Right renal pelvis (tissue), 4 donors: ENCODE measurements at regions not wholly inside any gene's neighbourhood (a gene's known extent, or its start where the extent isn't known, plus 50 kb on each side); places are given as distances from the start of the nearest gene placed in this dataset.
"Not testable (repeated sequence)": the region's sequence is repeated elsewhere in the genome, so short reads cannot be mapped to it uniquely, and the experiment has no call there.

Source experiments
- DNase-seq, 4 donors: peaks; one replicate each; pipeline ENCODE4 v3.0.0-alpha.2; 2013; ENCODE audit warnings: low read depth in 4 of 4, low spot score in 3 of 4, missing footprints in 1 of 4

DNA sequence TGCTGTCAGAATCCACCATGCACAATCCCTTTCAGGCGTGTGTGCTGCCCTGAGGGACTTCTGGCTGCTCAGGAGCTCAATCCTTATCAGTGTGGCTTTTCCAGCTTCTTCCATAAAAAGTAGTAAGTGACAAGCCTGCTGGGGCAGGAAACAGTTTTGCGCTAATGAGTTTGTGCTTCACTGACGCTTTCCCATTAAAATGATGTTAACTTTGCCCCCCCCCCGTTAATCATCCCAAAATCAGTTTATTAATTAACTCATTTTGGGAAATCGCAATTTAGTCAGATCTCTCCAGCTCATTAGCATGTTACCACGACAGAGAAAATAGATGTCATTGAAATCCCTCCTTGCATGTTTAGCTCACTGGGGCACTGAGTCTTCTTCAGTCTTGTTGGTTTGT, 186.5 kb upstream of the TENM4 start:
- no peak for DNase-seq

GRCh38 chr11:79626135-79627075, 185.6 kb upstream of the TENM4 start:
- no peak for DNase-seq

DNA sequence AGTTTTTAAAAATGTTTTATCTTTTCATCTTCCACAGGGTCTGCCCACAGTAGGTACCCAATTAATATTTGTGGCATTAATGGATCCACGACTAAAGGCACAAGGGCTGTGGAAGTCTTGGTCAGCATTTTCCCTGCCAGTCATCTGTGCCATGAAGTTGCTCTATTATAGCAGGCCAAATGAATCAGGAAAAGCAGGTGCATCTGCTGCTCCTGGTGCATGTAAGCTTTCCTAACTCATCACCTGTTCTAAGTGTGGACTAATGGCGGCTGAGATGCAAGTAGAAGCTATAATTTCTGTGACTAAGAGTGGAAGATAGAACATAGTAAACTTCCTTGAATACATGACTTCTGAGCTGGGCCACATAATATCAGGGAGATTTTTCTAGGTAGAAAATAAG, 182.5 kb upstream of the TENM4 start:
- DNase-seq, result no peak

DNA sequence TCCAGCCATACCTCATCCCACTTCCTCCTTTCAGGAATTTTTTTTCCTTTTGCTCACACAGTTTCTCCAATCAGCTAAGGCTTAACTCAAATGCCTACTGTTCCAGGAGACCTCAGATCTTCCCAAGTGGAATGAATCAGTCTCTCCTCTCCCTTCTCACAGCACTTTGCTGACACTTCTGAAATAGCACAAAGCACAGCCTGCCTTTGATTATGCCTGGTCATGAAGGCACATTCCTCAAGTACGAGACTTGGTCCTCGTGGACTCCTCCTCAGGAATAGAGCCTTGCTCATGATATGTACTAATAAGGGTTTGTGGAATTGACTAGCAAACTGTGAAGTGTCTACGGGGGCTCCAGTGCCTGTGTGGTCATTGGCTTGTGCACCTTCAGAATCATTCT, 176.7 kb upstream of the TENM4 start:
- no peak for DNase-seq

DNA sequence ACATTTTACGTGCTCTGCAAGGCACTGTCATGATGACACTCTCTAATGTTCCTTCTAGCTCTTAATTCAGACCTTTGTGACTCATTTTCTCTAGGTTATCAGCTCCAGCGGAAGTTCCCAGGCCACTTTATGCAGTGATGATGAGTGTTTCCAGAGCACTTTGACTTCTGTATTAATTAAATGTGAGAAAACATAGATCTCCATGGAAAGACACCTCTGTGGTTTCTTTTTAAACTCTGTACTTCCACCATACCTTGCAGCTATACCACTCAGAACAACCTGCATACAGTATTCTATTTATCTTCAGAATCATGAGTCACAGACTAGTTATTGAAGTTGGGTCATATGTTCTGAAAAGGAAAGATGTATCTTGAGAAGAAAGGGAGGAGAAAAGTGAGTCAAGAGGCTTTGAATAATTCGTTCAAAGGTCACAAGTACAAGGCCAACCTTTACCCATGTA, 175.6 kb upstream of the TENM4 start:
- no peak for DNase-seq

- no peak for DNase-seq
Observed at GRCh38 chr11:79615425-79615824, 174.6 kb upstream of the TENM4 start.

GRCh38 chr11:79610678-79611077, 169.8 kb upstream of the TENM4 start:
- no peak for DNase-seq

- no peak for DNase-seq
Observed at GRCh38 chr11:79610139-79610538, 169.3 kb upstream of the TENM4 start.

GRCh38 chr11:79609511-79609910, 168.7 kb upstream of the TENM4 start:
- no peak for DNase-seq

- not testable (repeated sequence) for DNase-seq
Observed at GRCh38 chr11:79606461-79606860, 165.6 kb upstream of the TENM4 start.

GRCh38 chr11:79600711-79601110, 159.9 kb upstream of the TENM4 start:
- no peak for DNase-seq

DNA sequence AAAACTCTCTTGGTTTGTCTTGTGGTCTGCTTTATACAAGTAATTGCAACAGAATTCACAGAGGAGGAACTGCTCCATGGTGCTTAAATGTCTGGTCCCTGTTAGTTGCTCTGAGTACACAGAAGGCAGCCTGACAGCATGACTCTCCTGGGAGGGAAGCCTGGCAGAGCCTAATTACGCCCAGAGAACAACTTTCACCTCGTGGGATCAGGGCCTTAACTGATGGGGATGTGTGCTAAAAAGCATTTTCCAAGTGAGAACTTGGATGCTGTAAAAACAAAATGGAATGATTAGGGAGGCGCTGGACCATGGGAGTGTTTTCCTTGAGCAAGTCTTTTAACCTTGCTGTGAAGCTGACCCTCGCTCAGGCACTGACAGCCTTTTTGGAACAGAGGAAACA, 154.0 kb upstream of the TENM4 start:
- DNase-seq, result peak in 1 of 4 donors; percentile 22

DNA sequence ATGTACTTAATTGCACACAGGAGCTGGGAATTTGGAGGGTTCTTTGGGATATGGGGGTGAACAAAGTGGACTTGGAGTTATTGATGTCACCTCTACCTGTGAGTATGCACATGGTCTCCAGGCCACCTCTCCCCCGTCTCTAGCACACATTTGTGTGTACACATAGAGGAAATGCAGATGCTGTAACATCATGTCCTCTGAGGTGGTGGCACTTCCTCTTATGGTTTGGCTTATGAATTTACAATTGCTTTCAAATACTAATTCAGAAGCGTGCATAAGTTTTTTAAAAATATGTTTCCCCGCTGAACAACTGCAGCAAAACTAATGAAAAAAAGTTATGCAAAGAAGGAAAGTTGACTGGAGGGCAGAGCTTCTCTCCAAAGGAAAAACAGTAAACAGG, 152.0 kb upstream of the TENM4 start:
- DNase-seq, result no peak

DNA sequence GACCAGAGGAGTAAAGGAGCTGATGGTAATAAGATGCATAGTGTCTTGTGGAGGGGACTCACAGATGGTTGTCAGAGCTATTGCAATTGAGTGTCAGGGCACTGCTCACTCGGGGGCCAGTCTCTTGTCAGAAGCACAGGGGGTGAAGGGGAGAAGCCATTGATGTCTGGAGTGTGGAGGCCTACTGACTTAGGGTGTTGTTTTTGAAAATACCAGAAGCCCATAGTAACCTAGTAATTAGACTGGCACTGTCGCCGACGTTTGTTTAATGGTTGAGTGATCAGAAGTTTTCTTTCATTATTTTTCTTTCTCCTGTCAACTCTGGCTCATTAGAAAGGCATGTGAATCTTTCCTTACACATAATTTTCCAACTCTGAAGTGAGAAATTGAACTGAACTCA, 151.6 kb upstream of the TENM4 start:
- DNase-seq, result no peak

- no peak for DNase-seq
Observed at GRCh38 chr11:79582434-79582833, 141.6 kb upstream of the TENM4 start.

GRCh38 chr11:79579063-79579462, 138.2 kb upstream of the TENM4 start:
- DNase-seq, result no peak

- DNase-seq, result no peak
Observed at GRCh38 chr11:79578116-79578515, 137.3 kb upstream of the TENM4 start.

- DNase-seq, result no peak
Observed at GRCh38 chr11:79575701-79576100, 134.9 kb upstream of the TENM4 start.

DNA sequence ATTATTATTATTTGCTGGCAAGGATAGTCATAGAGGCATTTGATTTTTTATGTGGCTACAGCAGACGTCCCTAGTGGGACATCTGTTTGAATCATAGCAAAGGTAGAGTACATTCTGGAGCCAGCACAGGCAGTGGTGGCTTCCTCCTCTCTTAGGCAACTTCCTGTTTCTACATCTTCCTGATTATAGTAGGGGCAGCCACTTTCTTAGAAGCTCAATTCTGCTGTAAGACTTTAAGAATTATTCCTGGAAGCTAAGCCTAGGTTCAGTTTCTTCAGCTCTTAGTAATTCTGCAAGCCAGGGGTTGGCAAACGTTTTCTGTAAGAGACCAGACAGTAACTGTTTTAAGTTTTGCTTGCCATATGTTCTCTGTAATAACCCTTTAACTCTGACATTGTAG, 129.3 kb upstream of the TENM4 start:
- DNase-seq, result no peak

GRCh38 chr11:79564288-79564925, 123.6 kb upstream of the TENM4 start:
- DNase-seq, result no peak

DNA sequence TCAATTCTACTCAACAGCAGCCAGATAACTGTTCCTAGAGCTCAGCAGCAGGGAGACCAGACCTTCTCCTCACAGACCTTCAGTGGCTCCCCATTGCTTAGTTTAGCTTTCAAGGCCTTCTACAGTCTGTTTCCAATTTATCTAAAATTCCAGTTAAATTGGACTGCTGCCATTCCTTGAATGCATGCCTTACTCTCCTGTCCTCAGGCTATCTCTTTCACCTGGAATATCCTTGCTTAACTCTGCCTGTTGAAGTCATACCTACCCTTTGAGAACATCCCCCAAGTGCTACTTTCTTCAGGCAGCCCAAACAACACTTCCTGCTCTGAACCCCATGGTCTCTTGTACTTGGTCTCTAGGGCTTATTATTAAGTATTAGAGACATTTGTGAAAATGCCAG, 120.7 kb upstream of the TENM4 start:
- no peak for DNase-seq

DNA sequence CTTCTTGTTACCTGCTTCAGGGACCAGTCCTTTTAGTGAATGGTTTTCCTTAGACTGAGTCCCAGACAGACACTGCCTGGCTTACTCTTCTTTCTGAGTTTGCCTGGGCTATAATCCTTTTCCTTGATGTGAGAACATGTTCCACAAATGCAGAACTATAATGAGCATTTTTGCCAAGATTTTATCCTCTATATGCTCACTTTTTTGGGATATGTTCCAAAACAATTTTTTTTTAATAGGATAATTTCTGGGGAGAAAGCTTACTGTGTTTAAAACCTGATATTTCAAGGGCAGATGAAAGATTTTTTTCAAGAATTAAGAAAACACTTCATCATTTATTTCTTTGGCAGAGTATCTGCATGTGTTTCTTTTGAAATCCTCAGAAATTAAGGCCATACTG, 110.0 kb upstream of the TENM4 start:
- no peak for DNase-seq
